GM12864 (cell line): ENCODE measurements at regions not wholly inside any gene's neighbourhood (a gene's known extent, or its start where the extent isn't known, plus 50 kb on each side); places are given as distances from the start of the nearest gene placed in this dataset.
"Not testable (repeated sequence)": the region's sequence is repeated elsewhere in the genome, so short reads cannot be mapped to it uniquely, and the experiment has no call there.

Experiments used
- DNase-seq: peaks from one replicate; pipeline ENCODE4 v3.0.0-alpha.2; 2011; ENCODE audit warnings: low read depth
- H3K4me3 ChIP-seq: 2 replicates; pipeline ENCODE4 v1.5.1; 2011; ENCODE audit warnings: mild to moderate bottlenecking, low read depth, low read length, control low read depth
- CTCF ChIP-seq: IDR thresholded peaks from 2 replicates; pipeline ENCODE4 v1.5.1; 2011; ENCODE audit warnings: low read depth, mild to moderate bottlenecking, moderate library complexity, low read length, control low read depth, inconsistent platforms; ENCODE audit errors: missing control alignments

DNA sequence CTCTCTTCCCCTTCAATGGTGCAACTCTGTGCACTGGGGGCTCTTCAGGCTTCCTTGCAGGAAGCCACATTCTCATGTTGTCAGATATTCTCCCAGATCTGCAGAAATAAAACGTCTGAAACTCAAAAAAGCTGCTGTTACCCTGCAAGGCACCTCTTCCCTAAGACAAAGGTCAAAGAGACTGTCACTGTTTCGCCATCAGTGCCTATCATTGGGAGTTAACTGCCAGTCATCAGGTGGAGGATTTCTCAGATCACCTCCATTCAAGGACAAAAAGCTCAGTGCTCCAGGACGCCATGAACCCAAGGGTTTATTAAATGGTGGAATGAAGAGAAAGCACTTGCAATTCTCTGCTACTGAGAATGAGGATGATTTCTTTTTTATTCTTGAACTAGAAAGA lies 144.6 kb upstream of the PALS2 start:
- H3K4me3 ChIP-seq: no peak overlapping the region
- DNase-seq: no peak
- TF ChIP-seq CTCF: no peak

DNA sequence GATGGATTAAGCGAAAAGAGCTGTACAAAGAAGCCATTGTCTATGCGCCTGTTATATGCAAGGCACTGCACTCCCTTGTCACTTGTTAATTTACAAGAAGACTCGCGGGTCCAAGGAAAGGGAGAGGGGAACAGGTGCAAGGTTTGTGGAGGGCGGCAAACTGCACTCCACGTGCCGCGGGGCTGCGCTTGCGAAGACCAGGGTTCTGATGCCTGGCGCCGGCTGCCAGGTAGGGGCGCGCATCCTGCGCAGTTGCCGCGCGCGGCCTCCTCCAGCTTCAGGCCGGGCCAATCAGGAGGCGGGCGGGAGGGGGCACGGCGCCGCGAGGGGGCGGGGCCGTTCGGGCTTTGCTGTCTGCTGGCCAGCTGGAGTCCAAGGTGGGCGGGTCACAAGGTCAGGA lies 140.6 kb upstream of the PALS2 start:
- H3K4me3 ChIP-seq: no peak overlapping the region
- no peak for DNase-seq
- TF ChIP-seq CTCF: no peak

- no peak for DNase-seq
- TF ChIP-seq CTCF: no peak
- H3K4me3 ChIP-seq: no peak overlapping the region
Observed at GRCh38 chr7:24434972-24435371, 138.3 kb upstream of the PALS2 start.

GRCh38 chr7:24436131-24436920 lies 136.9 kb upstream of the PALS2 start:
- TF ChIP-seq CTCF: no peak
- no peak overlapping the region for H3K4me3 ChIP-seq
- DNase-seq: no peak

DNA sequence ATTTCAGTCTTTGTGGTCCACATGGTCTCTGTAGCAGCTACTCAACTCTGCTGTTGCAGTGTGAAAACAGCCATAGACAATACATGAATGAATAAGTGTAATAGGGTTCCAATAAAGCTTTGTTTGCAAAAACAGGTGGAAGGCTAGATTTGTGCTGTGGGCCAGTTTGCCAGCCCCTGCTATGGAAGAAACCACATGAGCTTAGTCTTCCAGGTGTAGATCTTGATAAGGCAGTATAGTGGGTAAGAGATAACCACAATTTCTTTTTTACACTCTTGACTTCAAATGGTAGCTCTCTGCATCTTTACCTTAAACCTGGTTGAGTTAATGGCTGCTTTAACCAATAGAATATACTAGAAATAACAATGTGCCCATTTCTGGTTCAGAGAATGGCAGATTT lies 135.0 kb upstream of the PALS2 start:
- TF ChIP-seq CTCF: no peak
- DNase-seq: no peak
- no peak overlapping the region for H3K4me3 ChIP-seq

- H3K4me3 ChIP-seq, DNase-seq: not testable (repeated sequence)
Observed at GRCh38 chr7:24439104-24439503, 134.1 kb upstream of the PALS2 start.

DNA sequence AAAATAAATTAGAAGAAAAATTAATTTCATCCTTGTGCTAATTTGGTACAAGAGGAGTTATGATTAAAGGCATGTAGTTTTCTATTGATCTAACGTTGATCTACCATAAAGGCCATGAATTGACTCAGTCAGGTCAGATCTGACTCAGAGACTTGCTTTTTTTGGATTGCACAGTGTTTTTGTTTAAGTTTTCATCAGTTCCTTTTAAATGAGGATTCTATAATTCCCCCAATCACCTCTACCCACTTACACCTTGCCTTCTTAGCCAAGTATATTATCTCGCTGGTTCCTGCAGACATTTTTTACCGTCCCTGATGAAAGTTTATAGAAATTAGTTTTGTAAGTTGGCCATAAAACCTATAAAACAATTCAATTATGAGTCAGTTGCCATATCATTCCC lies 132.4 kb upstream of the PALS2 start:
- no peak overlapping the region for H3K4me3 ChIP-seq
- TF ChIP-seq CTCF: no peak
- DNase-seq: no peak
